ENCODE measurements at regions not wholly inside any gene's neighbourhood (a gene's known extent, or its start where the extent isn't known, plus 50 kb on each side); places are given as distances from the start of the nearest gene placed in this dataset.

DNA sequence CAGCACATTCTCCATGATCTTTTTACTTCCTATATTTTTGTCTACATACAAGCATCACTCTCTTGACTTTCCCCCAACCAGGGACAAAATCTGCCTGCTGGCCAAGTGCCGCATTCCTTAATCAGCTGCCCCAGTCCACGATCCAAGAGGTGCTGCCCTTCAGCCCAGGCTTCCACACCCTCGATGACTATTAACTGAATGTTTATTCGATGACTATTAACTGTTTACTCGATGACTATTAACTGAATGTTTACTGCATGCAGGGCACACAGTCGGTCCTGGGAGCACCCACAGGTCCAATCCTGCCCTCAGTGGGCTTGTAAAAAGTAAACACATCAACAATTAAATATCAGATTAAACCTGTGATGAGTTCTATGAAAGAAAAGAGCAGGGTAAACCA lies 256.9 kb downstream of the ARRDC4 start:
- H3K9me3 Mint-ChIP-seq, result peaks cover 0 to 12% (median 4%) of the 10 kb centered on the region in 5 donors
- Histone ChIP-seq H3K36me3 (ENCODE audit: insufficient read depth, low read length) (no peaks in the 10 kb centered on the region), H3K9me3 (ENCODE audit: low read length) (no peaks in the 10 kb centered on the region), H3K27ac (ENCODE audit: low read depth, low read length) (no peak overlapping the region), H3K4me1 (ENCODE audit: insufficient read depth, low read length) (no peaks in the 10 kb centered on the region), H3K4me3 (ENCODE audit: low read length) (no peak overlapping the region), H3K27me3 (ENCODE audit: insufficient read depth, low read length, poor library complexity, severe bottlenecking) (no peaks in the 10 kb centered on the region)
- H3K4me3 Mint-ChIP-seq, result no peak overlapping the region
- no peak for DNase-seq
- H3K36me3 Mint-ChIP-seq, result no peaks in the 10 kb centered on the region
- H3K27ac Mint-ChIP-seq, result no peak overlapping the region
- peaks cover 0 to 1% of the 10 kb centered on the region in 2 donors for H3K27me3 Mint-ChIP-seq
- ChIA-PET POLR2A (no interaction called here), CTCF (no interaction called here)
- H3K4me1 Mint-ChIP-seq, result no peaks in the 10 kb centered on the region

DNA sequence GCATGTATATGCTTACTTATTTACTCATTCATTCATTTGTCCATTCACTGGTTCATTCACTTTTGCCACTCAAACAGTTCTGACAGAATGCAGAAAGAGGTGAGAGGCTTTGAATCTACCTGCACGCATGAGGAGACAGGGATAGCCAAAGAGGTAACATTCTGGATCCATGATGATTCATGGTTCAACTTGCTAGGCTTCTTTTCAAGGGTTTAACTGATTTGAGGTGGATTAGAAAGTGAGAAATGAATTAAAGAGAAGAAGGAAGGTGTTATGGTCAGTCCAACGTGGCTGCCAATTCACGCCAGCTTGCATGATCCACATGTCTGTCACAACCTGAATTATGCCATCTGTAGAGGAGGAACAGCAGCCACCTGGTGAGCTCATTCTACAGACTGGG lies 260.6 kb downstream of the ARRDC4 start:
- H3K27me3 Mint-ChIP-seq, result no peaks in the 10 kb centered on the region
- POLR2A ChIA-PET, result no interaction called here

DNA sequence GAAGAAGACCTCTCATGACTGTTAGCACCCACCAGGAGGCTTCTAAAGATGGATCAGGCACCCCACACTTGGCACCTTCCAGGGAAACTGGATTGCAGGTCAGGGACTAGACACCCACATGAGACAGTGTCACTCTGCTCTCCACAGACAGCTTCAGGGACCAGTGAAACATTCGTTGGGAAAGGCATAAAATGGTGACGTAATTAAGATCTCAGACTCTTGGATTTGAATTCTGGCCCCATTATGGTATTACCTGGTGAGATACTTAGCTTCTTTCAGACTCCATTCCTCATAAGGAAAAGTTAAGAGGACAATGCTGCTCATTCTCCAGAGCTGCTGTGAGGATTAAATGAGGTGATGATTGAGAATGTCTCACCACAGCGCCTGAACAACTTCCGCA lies 261.1 kb downstream of the ARRDC4 start:
- DNase-seq, result no peak
- Histone ChIP-seq H3K27me3 (ENCODE audit: insufficient read depth, low read length, poor library complexity, severe bottlenecking) (no peaks in the 10 kb centered on the region), H3K27ac (ENCODE audit: low read depth, low read length) (no peak overlapping the region), H3K4me3 (ENCODE audit: low read length) (no peak overlapping the region), H3K36me3 (ENCODE audit: insufficient read depth, low read length) (no peaks in the 10 kb centered on the region), H3K4me1 (ENCODE audit: insufficient read depth, low read length) (no peaks in the 10 kb centered on the region), H3K9me3 (ENCODE audit: low read length) (no peaks in the 10 kb centered on the region)
- no peaks in the 10 kb centered on the region for H3K27me3 Mint-ChIP-seq
- H3K4me3 Mint-ChIP-seq, result no peak overlapping the region
- H3K36me3 Mint-ChIP-seq, result no peaks in the 10 kb centered on the region
- ChIA-PET POLR2A (no interaction called here), CTCF (no interaction called here)
- H3K9me3 Mint-ChIP-seq, result peaks cover 0 to 13% (median 0%) of the 10 kb centered on the region in 5 donors
- H3K27ac Mint-ChIP-seq, result no peak overlapping the region
- no peaks in the 10 kb centered on the region for H3K4me1 Mint-ChIP-seq

More for the DNA sequence above, 260.6 kb downstream of the ARRDC4 start:
- H3K4me1 Mint-ChIP-seq, result no peaks in the 10 kb centered on the region
- DNase-seq, result no peak
- no peak overlapping the region for H3K27ac Mint-ChIP-seq
- CTCF ChIA-PET, result no interaction called here
- no peaks in the 10 kb centered on the region for H3K9me3 ChIP-seq (ENCODE audit: low read length)
- no peak overlapping the region for H3K27ac ChIP-seq (ENCODE audit: low read depth, low read length)
- no peaks in the 10 kb centered on the region for H3K36me3 Mint-ChIP-seq
- H3K4me1 ChIP-seq (ENCODE audit: insufficient read depth, low read length), result no peaks in the 10 kb centered on the region
- H3K9me3 Mint-ChIP-seq, result peaks cover 0 to 13% (median 0%) of the 10 kb centered on the region in 5 donors
- no peak overlapping the region for H3K4me3 ChIP-seq (ENCODE audit: low read length)
- H3K27me3 ChIP-seq (ENCODE audit: insufficient read depth, low read length, poor library complexity, severe bottlenecking), result no peaks in the 10 kb centered on the region
- H3K36me3 ChIP-seq (ENCODE audit: insufficient read depth, low read length), result no peaks in the 10 kb centered on the region
- H3K4me3 Mint-ChIP-seq, result no peak overlapping the region

GRCh38 chr15:98226149-98226548 lies 265.6 kb downstream of the ARRDC4 start:
- POLR2A ChIA-PET, result no interaction called here

DNA sequence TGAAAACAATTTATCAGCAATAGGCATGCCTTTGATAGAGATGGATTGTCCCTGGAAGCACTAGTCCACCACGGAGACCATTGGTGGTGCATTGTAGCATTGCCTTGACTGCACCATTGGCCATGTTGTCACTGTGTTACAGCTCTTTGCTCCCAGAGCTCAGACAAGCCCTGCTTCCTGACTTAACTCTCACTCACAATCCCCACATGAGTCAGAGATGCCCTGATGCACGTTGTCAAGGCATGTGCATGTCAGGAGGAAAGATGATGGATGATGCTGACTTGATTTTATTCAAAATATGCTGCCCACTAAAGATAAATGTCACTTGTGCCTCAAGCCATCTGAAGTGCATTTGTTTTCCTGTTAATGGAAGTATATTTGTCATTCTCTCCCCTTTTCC lies 266.1 kb downstream of the ARRDC4 start:
- H3K4me3 ChIP-seq (ENCODE audit: low read length), result no peak overlapping the region
- no peaks in the 10 kb centered on the region for H3K36me3 ChIP-seq (ENCODE audit: insufficient read depth, low read length)
- no peaks in the 10 kb centered on the region for H3K27me3 ChIP-seq (ENCODE audit: insufficient read depth, low read length, poor library complexity, severe bottlenecking)
- DNase-seq, result no peak
- Mint-ChIP-seq H3K27me3 (peaks cover 0 to 1% of the 10 kb centered on the region in 2 donors), H3K4me3 (no peak overlapping the region), H3K4me1 (no peaks in the 10 kb centered on the region), H3K27ac (no peak overlapping the region), H3K9me3 (peaks cover 0 to 5% (median 0%) of the 10 kb centered on the region in 5 donors), H3K36me3 (no peaks in the 10 kb centered on the region)
- H3K27ac ChIP-seq (ENCODE audit: low read depth, low read length), result no peak overlapping the region
- no peaks in the 10 kb centered on the region for H3K9me3 ChIP-seq (ENCODE audit: low read length)
- CTCF ChIA-PET, result no interaction called here
- H3K4me1 ChIP-seq (ENCODE audit: insufficient read depth, low read length), result no peaks in the 10 kb centered on the region
- POLR2A ChIA-PET, result no interaction called here

More at GRCh38 chr15:98226149-98226548, 265.6 kb downstream of the ARRDC4 start:
- Mint-ChIP-seq H3K4me1 (no peaks in the 10 kb centered on the region), H3K27me3 (peaks cover 0 to 1% of the 10 kb centered on the region in 2 donors), H3K36me3 (no peaks in the 10 kb centered on the region), H3K9me3 (peaks cover 0 to 5% (median 0%) of the 10 kb centered on the region in 5 donors), H3K4me3 (no peak overlapping the region), H3K27ac (no peak overlapping the region)
- no peak for DNase-seq
- Histone ChIP-seq H3K27ac (ENCODE audit: low read depth, low read length) (no peak overlapping the region), H3K27me3 (ENCODE audit: insufficient read depth, low read length, poor library complexity, severe bottlenecking) (no peaks in the 10 kb centered on the region), H3K4me3 (ENCODE audit: low read length) (no peak overlapping the region), H3K4me1 (ENCODE audit: insufficient read depth, low read length) (no peaks in the 10 kb centered on the region), H3K36me3 (ENCODE audit: insufficient read depth, low read length) (no peaks in the 10 kb centered on the region), H3K9me3 (ENCODE audit: low read length) (no peaks in the 10 kb centered on the region)
- CTCF ChIA-PET, result no interaction called here

DNA sequence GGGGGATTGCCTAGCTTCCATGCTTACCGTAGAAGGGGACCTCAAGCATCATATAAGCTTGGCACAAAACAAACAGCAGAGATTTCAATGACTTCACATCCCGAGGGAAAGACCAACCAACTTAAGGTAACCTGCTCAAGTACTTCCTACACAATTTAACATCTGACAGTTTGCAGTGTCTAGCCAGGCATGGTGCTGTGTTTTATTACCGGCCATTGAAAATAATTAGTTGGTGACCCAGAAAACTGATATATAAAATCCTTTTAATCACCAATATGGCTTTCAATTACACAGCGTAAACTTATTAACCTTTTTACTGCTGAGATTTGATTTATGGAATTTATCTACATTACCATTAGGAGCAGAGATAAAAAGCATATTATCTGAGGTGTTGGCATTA lies 268.3 kb downstream of the ARRDC4 start:
- no peaks in the 10 kb centered on the region for H3K36me3 ChIP-seq (ENCODE audit: insufficient read depth, low read length)
- Mint-ChIP-seq H3K9me3 (peaks cover 0 to 5% (median 0%) of the 10 kb centered on the region in 5 donors), H3K27me3 (peaks cover 0 to 1% of the 10 kb centered on the region in 2 donors), H3K36me3 (no peaks in the 10 kb centered on the region), H3K27ac (no peak overlapping the region), H3K4me3 (no peak overlapping the region), H3K4me1 (no peaks in the 10 kb centered on the region)
- H3K4me3 ChIP-seq (ENCODE audit: low read length), result no peak overlapping the region
- CTCF ChIA-PET, result no interaction called here
- H3K27me3 ChIP-seq (ENCODE audit: insufficient read depth, low read length, poor library complexity, severe bottlenecking), result no peaks in the 10 kb centered on the region
- H3K27ac ChIP-seq (ENCODE audit: low read depth, low read length), result no peak overlapping the region
- DNase-seq, result no peak
- H3K4me1 ChIP-seq (ENCODE audit: insufficient read depth, low read length), result no peaks in the 10 kb centered on the region
- no peaks in the 10 kb centered on the region for H3K9me3 ChIP-seq (ENCODE audit: low read length)
- POLR2A ChIA-PET, result no interaction called here

DNA sequence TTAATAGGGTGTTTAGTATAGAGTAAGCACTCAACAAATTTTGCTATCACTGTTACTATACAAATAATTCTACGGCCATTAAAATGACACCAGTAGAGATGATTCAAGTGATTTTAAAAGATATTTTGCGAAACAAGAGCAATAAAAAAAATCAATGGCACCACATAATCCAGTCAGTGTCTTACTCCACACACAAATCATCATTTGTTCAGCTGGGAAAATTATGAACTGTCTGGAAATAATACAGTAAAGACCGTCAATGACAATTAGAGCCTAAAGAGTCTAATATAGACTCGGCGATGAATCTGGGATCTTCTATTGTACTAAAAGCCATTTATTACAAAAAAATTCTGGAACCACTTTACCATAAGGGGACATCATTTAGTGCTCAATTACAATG lies 270.5 kb downstream of the ARRDC4 start:
- no peaks in the 10 kb centered on the region for H3K27me3 ChIP-seq (ENCODE audit: insufficient read depth, low read length, poor library complexity, severe bottlenecking)
- Mint-ChIP-seq H3K36me3 (no peaks in the 10 kb centered on the region), H3K27me3 (peaks cover 0 to 1% of the 10 kb centered on the region in 2 donors), H3K9me3 (peaks cover 0 to 2% (median 0%) of the 10 kb centered on the region in 5 donors), H3K4me1 (no peaks in the 10 kb centered on the region), H3K27ac (no peak overlapping the region), H3K4me3 (no peak overlapping the region)
- ChIA-PET CTCF (no interaction called here), POLR2A (no interaction called here)
- H3K9me3 ChIP-seq (ENCODE audit: low read length), result no peaks in the 10 kb centered on the region
- DNase-seq, result no peak
- H3K4me1 ChIP-seq (ENCODE audit: insufficient read depth, low read length), result no peaks in the 10 kb centered on the region
- no peak overlapping the region for H3K27ac ChIP-seq (ENCODE audit: low read depth, low read length)
- H3K4me3 ChIP-seq (ENCODE audit: low read length), result no peak overlapping the region
- H3K36me3 ChIP-seq (ENCODE audit: insufficient read depth, low read length), result no peaks in the 10 kb centered on the region

DNA sequence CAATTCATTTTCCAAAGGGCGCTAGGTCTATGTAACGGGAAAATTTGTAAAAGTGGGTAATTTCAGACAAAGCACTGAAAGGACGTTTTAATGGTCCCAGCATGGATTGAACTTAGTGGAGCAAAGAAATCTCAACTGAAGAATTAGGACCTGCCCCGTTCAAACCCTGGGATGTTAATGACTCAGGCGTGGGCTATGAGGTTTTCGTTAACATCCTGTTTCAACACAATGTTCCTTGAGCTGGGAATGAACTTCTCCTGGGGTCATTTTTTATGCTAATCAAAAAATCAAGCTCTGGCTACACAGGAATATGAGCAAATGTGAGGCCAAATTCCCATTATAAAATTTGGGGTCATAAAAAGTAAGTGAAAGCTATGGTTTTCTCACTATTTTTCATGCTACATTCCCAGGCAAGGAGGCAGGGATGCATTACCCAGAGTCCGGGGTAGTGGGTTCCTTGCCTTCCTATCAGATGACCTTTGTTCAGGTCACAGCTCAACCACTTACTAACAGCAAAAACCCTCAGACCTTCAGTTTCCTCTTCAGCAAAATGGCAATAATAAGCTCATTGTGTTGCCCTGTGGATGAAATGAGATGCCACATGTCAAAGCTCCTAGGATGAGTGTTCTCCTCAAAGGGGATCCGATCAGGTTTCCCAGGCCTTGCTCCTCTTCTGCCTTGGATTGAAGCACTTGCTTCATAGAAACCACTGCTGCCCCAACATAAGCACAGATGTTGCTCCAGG lies 271.4 kb downstream of the ARRDC4 start:
- CTCF ChIA-PET, result no interaction called here
- Mint-ChIP-seq H3K27me3 (peaks cover 0 to 1% of the 10 kb centered on the region in 2 donors), H3K27ac (no peak overlapping the region)

More for the DNA sequence above, 271.4 kb downstream of the ARRDC4 start:
- no peak overlapping the region for H3K4me3 Mint-ChIP-seq
- DNase-seq, result no peak
- Histone ChIP-seq H3K36me3 (ENCODE audit: insufficient read depth, low read length) (no peaks in the 10 kb centered on the region), H3K27ac (ENCODE audit: low read depth, low read length) (no peak overlapping the region), H3K27me3 (ENCODE audit: insufficient read depth, low read length, poor library complexity, severe bottlenecking) (no peaks in the 10 kb centered on the region), H3K4me1 (ENCODE audit: insufficient read depth, low read length) (no peaks in the 10 kb centered on the region), H3K9me3 (ENCODE audit: low read length) (no peaks in the 10 kb centered on the region), H3K4me3 (ENCODE audit: low read length) (no peak overlapping the region)
- H3K4me1 Mint-ChIP-seq, result no peaks in the 10 kb centered on the region
- peaks cover 0 to 2% (median 0%) of the 10 kb centered on the region in 5 donors for H3K9me3 Mint-ChIP-seq
- POLR2A ChIA-PET, result no interaction called here
- H3K36me3 Mint-ChIP-seq, result no peaks in the 10 kb centered on the region

All from CD8-positive, alpha-beta memory T cell (primary cell).